Vagina (tissue), 2 donors: ENCODE measurements at regions not wholly inside any gene's neighbourhood (a gene's known extent, or its start where the extent isn't known, plus 50 kb on each side); places are given as distances from the start of the nearest gene placed in this dataset.

ENCODE experiments used
- DNase-seq, 2 donors: peaks; one replicate each; pipeline ENCODE4 v3.0.0-alpha.2; 2017; ENCODE audit errors: extremely low spot score in 2 of 2
- H3K27ac ChIP-seq: fragments of 200-600 bp; sonication (generic); one replicate; pipeline ENCODE4 v1.5.1; 2019
- H3K27me3 ChIP-seq: fragments of 200-600 bp; sonication (generic); one replicate; pipeline ENCODE4 v1.5.1; 2019
- H3K36me3 ChIP-seq, 2 donors: fragments of 200-600 bp; sonication (generic); one replicate each; pipeline ENCODE4 v1.5.1; 2017 to 2019
- H3K4me1 ChIP-seq: fragments of 200-600 bp; sonication (generic); one replicate; pipeline ENCODE4 v1.5.1; 2019
- H3K4me3 ChIP-seq, 2 donors: fragments of 200-600 bp; sonication (generic); 1 replicate in 1 of 2; 2 replicates in 1 of 2; pipeline ENCODE4 v1.5.1; 2016 to 2019
- H3K9me3 ChIP-seq: fragments of 200-600 bp; sonication (generic); one replicate; pipeline ENCODE4 v1.5.1; 2019
- POLR2A ChIP-seq, 2 donors: fragments of 450-650 bp; IDR thresholded peaks; one replicate each; pipeline ENCODE4 v1.6.1; 2017; ENCODE audit warnings: antibody characterized with exemption in 2 of 2, mild to moderate bottlenecking in 2 of 2, moderate library complexity in 2 of 2
- POLR2AphosphoS5 ChIP-seq, 2 donors: sonication (generic); formaldehyde crosslinking; IDR thresholded peaks; one replicate each; pipeline ENCODE4 v1.9.0; 2017; ENCODE audit warnings: antibody characterized with exemption in 2 of 2, mild to moderate bottlenecking in 2 of 2, low read depth in 1 of 2; ENCODE audit not compliant: insufficient read depth in 1 of 2
- intact Hi-C: fragments of 100-400 bp; cut with DNase I; formaldehyde crosslinking; loops from one replicate; pipeline ENCODE4 v1.15.1; 2023
- TF ChIP-seq, protein P1 (sequence below), 3 experiments: fragments of 450-650 bp in 2 of 3; fragments of 200-600 bp in 1 of 3; sonication (generic) in 1 of 3; IDR thresholded peaks; one replicate each; pipeline ENCODE4 v1.5.1; 2017 to 2019; ENCODE audit warnings: antibody characterized with exemption in 3 of 3, mild to moderate bottlenecking in 2 of 3, moderate library complexity in 2 of 3

DNA sequence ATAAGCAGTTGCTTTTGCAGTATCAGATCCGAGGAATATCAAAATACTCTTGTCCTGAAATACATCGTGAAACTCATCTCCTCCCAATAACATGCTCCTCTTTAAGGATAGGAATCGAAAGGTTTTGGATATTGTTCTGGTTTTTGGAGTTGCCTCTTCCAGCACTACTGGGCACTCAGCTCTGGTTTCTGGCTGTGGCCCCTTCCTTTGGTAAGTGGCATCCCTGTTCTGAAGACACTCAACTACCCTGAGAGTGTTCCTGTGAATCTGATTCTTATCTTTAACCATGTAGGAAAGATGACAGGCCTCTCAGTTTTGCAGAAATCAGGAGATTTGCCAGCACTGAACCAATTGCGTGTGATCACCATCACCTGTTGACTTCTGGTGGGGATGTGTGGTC is 327.5 kb upstream of the TBL1XR1 start:
- TF ChIP-seq POLR2A (IDR thresholded peaks at IDR 0.05) (no peak), POLR2AphosphoS5 (IDR thresholded peaks at IDR 0.05; ENCODE audit: insufficient read depth in 1 of 2, low read depth in 1 of 2) (no peak)
- TF ChIP-seq, protein P1, sequence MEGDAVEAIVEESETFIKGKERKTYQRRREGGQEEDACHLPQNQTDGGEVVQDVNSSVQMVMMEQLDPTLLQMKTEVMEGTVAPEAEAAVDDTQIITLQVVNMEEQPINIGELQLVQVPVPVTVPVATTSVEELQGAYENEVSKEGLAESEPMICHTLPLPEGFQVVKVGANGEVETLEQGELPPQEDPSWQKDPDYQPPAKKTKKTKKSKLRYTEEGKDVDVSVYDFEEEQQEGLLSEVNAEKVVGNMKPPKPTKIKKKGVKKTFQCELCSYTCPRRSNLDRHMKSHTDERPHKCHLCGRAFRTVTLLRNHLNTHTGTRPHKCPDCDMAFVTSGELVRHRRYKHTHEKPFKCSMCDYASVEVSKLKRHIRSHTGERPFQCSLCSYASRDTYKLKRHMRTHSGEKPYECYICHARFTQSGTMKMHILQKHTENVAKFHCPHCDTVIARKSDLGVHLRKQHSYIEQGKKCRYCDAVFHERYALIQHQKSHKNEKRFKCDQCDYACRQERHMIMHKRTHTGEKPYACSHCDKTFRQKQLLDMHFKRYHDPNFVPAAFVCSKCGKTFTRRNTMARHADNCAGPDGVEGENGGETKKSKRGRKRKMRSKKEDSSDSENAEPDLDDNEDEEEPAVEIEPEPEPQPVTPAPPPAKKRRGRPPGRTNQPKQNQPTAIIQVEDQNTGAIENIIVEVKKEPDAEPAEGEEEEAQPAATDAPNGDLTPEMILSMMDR (IDR thresholded peaks at IDR 0.05) = no peak
- Histone ChIP-seq H3K9me3 (no peaks in the 10 kb centered on the region), H3K4me1 (peaks cover 34% of the 10 kb centered on the region), H3K4me3 (no peak overlapping the region), H3K27ac (no peak overlapping the region), H3K36me3 (no peaks in the 10 kb centered on the region), H3K27me3 (no peaks in the 10 kb centered on the region)
- intact Hi-C loops = no loop called here
- DNase-seq = no peak

DNA sequence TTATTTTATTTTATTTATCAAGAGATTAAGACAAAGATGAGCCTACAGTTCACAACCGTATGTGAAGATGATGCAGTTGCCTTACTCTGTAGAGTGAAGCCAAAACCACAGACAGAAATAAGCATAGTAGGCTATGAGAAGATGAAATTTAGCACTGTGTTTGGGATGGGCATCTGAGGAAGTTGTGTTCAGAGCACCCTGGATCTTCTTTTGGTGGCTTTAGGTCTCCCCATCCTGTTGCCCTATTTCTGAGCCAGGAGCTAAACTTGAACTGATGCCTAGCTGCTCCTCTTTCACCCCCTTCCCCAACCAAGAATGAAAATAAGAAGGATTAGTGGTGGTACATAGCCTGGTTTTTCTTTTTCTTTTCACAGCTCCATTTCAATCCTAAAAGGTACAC is 328.1 kb upstream of the TBL1XR1 start:
- H3K36me3 ChIP-seq = no peaks in the 10 kb centered on the region
- TF ChIP-seq POLR2AphosphoS5 (IDR thresholded peaks at IDR 0.05; ENCODE audit: insufficient read depth in 1 of 2, low read depth in 1 of 2) (no peak), POLR2A (IDR thresholded peaks at IDR 0.05) (no peak)
- TF ChIP-seq, protein P1 (IDR thresholded peaks at IDR 0.05) = no peak
- H3K9me3 ChIP-seq = no peaks in the 10 kb centered on the region
- no peak overlapping the region for H3K4me3 ChIP-seq
- H3K4me1 ChIP-seq = peaks cover 36% of the 10 kb centered on the region
- DNase-seq = no peak
- H3K27me3 ChIP-seq = no peaks in the 10 kb centered on the region
- intact Hi-C loops = no loop called here
- no peak overlapping the region for H3K27ac ChIP-seq

DNA sequence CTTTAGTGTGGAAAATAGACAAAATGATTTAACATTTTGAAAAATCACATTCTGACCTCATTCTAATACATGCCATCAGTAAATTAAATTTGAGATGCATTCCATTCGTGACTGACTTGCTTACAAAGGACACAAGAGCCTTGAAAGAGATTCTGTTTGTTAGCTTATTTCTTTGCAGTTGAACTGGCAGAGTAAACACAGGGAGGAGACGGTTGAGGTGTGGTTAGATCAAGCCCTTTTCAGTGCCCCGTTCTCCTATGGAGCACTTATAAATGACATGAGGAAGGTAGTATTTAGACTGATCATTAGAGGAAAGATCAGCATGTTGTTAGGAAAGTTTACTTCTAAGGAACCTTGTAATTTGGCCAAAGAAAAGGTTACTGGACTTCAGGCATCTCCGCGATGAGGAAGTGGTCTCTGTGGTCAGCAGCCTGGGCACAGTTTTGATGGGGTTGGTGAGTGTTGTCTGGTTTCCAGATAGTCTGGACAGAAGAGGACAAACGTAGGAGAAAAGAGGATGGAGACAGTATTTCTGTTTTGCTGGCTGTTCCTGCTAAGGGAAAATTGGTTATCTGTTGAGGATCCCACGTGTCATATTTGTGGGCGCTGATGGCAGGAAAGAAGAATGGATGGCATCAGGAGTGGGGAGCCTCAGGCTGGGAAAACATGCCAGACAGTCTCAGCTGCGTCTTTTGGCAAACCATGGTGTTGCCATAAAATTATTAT is 328.9 kb upstream of the TBL1XR1 start:
- H3K27ac ChIP-seq = no peak overlapping the region
- no peaks in the 10 kb centered on the region for H3K36me3 ChIP-seq
- no peak overlapping the region for H3K4me3 ChIP-seq
- peaks cover 35% of the 10 kb centered on the region for H3K4me1 ChIP-seq
- intact Hi-C loops = no loop called here
- no peaks in the 10 kb centered on the region for H3K27me3 ChIP-seq
- DNase-seq = no peak
- H3K9me3 ChIP-seq = no peaks in the 10 kb centered on the region
- TF ChIP-seq POLR2AphosphoS5 (IDR thresholded peaks at IDR 0.05; ENCODE audit: insufficient read depth in 1 of 2, low read depth in 1 of 2) (no peak), POLR2A (IDR thresholded peaks at IDR 0.05) (no peak)
- TF ChIP-seq, protein P1 (IDR thresholded peaks at IDR 0.05) = no peak

- Histone ChIP-seq H3K4me3 (no peak overlapping the region), H3K27ac (no peak overlapping the region), H3K9me3 (no peaks in the 10 kb centered on the region), H3K4me1 (peaks cover 28% of the 10 kb centered on the region), H3K27me3 (no peaks in the 10 kb centered on the region), H3K36me3 (no peaks in the 10 kb centered on the region)
- TF ChIP-seq, protein P1 (IDR thresholded peaks at IDR 0.05) = no peak
- TF ChIP-seq POLR2AphosphoS5 (IDR thresholded peaks at IDR 0.05; ENCODE audit: insufficient read depth in 1 of 2, low read depth in 1 of 2) (no peak), POLR2A (IDR thresholded peaks at IDR 0.05) (no peak)
- no peak for DNase-seq
- intact Hi-C loops = no loop called here
Measured at GRCh38 chr3:177527182-177527581, 329.9 kb upstream of the TBL1XR1 start.

DNA sequence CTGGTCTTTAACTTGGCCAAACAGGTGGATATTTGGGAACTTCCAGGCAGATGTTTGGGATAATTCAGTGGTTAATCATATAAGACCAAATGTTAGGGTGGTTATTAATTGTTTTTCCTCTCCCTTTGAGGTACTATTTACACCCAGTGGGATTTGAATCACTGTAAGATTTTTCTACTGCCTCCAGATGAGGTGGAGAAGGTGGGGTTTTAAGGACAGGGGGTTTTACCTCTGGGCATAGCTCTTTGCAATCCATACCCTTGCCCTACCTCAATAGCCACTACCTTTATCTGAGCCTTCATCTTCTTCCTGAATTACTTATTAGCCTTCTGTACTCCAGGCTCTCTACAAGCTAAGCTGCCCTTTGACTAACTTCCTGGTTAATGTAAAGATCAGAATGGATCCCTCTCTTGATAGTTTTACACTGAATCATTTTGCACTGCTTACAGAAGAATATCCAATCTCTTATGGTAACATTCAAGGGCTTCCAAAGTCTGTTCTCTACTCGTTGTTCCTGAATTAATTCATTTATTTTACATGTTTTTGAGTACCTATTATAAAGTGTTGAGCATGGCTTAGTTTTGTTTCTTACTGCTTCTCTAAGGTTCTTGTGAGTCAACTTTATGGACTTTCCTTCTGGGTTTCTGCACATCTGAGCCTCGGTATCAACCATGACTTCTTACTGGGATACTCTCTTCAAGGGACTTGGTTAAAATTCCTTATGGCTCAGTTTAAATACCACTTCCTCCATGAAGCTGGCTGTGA is 331.2 kb upstream of the TBL1XR1 start:
- Histone ChIP-seq H3K9me3 (no peaks in the 10 kb centered on the region), H3K4me3 (no peak overlapping the region), H3K27me3 (no peaks in the 10 kb centered on the region), H3K27ac (no peak overlapping the region), H3K36me3 (no peaks in the 10 kb centered on the region), H3K4me1 (peaks cover 28% of the 10 kb centered on the region)
- TF ChIP-seq POLR2A (IDR thresholded peaks at IDR 0.05) = no peak
- TF ChIP-seq POLR2AphosphoS5 (IDR thresholded peaks at IDR 0.05; ENCODE audit: insufficient read depth in 1 of 2, low read depth in 1 of 2) = no peak
- TF ChIP-seq, protein P1 (IDR thresholded peaks at IDR 0.05) = no peak
- intact Hi-C loops = no loop called here
- DNase-seq = no peak
